WTC11 (cell line): ENCODE measurements at regions not wholly inside any gene's neighbourhood (a gene's known extent, or its start where the extent isn't known, plus 50 kb on each side); places are given as distances from the start of the nearest gene placed in this dataset.

Experiments
- EMX1 ChIP-seq: fragments of 250-450 bp; sonication (Bioruptor Pico); IDR thresholded peaks from 2 replicates; pipeline ENCODE4 v1.8.0; 2021; ENCODE audit warnings: mild to moderate bottlenecking
- FOXJ3 ChIP-seq: sonication (generic); formaldehyde crosslinking; IDR thresholded peaks from 2 replicates; pipeline ENCODE4 v1.9.0; 2021; ENCODE audit warnings: missing genetic modification reagents, mild to moderate bottlenecking, borderline replicate concordance
- JUN ChIP-seq: sonication (generic); formaldehyde crosslinking; IDR thresholded peaks from 2 replicates; pipeline ENCODE4 v1.8.0; 2023; ENCODE audit warnings: mild to moderate bottlenecking, missing genetic modification reagents
- SP1 ChIP-seq: sonication (generic); formaldehyde crosslinking; conservative IDR thresholded peaks from 2 replicates; pipeline ENCODE4 v1.8.1; 2022; ENCODE audit warnings: missing genetic modification reagents
- TP53 ChIP-seq: sonication (generic); formaldehyde crosslinking; IDR thresholded peaks from 2 replicates; pipeline ENCODE4 v1.8.1; 2023; ENCODE audit warnings: mild to moderate bottlenecking, missing genetic modification reagents
- ZNF423 ChIP-seq: fragments of 250-450 bp; sonication (Bioruptor Pico); IDR thresholded peaks from 2 replicates; pipeline ENCODE4 v2.1.2; 2022; ENCODE audit warnings: mild to moderate bottlenecking, moderate library complexity
- TF ChIP-seq, protein P1 (sequence below): sonication (generic); formaldehyde crosslinking; IDR thresholded peaks from 2 replicates; pipeline ENCODE4 v1.8.0; 2022; ENCODE audit warnings: mild to moderate bottlenecking, missing genetic modification reagents
- TF ChIP-seq, protein P2 (sequence below): sonication (generic); formaldehyde crosslinking; conservative IDR thresholded peaks from 2 replicates; pipeline ENCODE4 v1.8.1; 2022; ENCODE audit warnings: mild to moderate bottlenecking, missing genetic modification reagents
- TF ChIP-seq, protein P3 (sequence below): fragments of 200-600 bp; IDR thresholded peaks from 2 replicates; pipeline ENCODE4 v1.8.0; 2022; ENCODE audit warnings: antibody characterized with exemption
- TF ChIP-seq, protein P4 (sequence below): sonication (generic); formaldehyde crosslinking; IDR thresholded peaks from 2 replicates; pipeline ENCODE4 v1.8.1; 2023; ENCODE audit warnings: mild to moderate bottlenecking, missing genetic modification reagents

DNA sequence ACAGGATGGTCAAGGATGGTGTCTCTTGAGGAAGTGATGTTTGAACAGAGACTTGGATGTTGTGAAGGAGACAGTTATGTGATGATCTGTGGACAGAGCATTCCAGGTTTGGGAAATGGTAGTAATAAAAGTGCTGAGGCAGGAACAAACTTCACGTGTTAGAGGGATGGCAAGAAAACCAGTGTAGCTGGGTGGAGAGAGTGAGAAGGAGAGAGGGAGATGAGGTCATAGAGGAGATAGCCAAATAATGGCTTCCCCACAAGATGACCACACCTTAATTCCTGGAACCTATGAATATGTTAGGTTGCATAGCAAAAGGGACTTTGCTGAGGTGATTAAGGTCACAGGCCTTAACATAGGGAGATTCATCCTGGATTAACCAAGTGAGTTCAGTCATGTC is 75.6 kb upstream of the GPR50 start:
- TF ChIP-seq, protein P1, sequence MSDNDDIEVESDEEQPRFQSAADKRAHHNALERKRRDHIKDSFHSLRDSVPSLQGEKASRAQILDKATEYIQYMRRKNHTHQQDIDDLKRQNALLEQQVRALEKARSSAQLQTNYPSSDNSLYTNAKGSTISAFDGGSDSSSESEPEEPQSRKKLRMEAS = no peak
- TF ChIP-seq, protein P2, sequence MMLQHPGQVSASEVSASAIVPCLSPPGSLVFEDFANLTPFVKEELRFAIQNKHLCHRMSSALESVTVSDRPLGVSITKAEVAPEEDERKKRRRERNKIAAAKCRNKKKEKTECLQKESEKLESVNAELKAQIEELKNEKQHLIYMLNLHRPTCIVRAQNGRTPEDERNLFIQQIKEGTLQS (CRISPR knock-in tag) = no peak
- no peak for TF ChIP-seq SP1
- TF ChIP-seq, protein P3, sequence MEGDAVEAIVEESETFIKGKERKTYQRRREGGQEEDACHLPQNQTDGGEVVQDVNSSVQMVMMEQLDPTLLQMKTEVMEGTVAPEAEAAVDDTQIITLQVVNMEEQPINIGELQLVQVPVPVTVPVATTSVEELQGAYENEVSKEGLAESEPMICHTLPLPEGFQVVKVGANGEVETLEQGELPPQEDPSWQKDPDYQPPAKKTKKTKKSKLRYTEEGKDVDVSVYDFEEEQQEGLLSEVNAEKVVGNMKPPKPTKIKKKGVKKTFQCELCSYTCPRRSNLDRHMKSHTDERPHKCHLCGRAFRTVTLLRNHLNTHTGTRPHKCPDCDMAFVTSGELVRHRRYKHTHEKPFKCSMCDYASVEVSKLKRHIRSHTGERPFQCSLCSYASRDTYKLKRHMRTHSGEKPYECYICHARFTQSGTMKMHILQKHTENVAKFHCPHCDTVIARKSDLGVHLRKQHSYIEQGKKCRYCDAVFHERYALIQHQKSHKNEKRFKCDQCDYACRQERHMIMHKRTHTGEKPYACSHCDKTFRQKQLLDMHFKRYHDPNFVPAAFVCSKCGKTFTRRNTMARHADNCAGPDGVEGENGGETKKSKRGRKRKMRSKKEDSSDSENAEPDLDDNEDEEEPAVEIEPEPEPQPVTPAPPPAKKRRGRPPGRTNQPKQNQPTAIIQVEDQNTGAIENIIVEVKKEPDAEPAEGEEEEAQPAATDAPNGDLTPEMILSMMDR = no peak
- TF ChIP-seq FOXJ3 = no peak
- TF ChIP-seq, protein P4, sequence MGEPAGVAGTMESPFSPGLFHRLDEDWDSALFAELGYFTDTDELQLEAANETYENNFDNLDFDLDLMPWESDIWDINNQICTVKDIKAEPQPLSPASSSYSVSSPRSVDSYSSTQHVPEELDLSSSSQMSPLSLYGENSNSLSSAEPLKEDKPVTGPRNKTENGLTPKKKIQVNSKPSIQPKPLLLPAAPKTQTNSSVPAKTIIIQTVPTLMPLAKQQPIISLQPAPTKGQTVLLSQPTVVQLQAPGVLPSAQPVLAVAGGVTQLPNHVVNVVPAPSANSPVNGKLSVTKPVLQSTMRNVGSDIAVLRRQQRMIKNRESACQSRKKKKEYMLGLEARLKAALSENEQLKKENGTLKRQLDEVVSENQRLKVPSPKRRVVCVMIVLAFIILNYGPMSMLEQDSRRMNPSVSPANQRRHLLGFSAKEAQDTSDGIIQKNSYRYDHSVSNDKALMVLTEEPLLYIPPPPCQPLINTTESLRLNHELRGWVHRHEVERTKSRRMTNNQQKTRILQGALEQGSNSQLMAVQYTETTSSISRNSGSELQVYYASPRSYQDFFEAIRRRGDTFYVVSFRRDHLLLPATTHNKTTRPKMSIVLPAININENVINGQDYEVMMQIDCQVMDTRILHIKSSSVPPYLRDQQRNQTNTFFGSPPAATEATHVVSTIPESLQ (CRISPR knock-in tag) = no peak
- no peak for TF ChIP-seq JUN (CRISPR knock-in tag)
- no peak for TF ChIP-seq EMX1
- no peak for TF ChIP-seq ZNF423 (CRISPR knock-in tag)
- no peak for TF ChIP-seq TP53
